ENCODE measurements at regions not wholly inside any gene's neighbourhood (a gene's known extent, or its start where the extent isn't known, plus 50 kb on each side); places are given as distances from the start of the nearest gene placed in this dataset.
"Not testable (repeated sequence)": the region's sequence is repeated elsewhere in the genome, so short reads cannot be mapped to it uniquely, and the experiment has no call there.

- peak overlapping the region in 1 of 21 experiments; percentile 51 for H3K27ac ChIP-seq
- H3K4me3 ChIP-seq: peak overlapping the region in 1 of 7 experiments; percentile 12
Measured at GRCh38 chr14:43369710-43370564, 1137.1 kb downstream of the FSCB start.

DNA sequence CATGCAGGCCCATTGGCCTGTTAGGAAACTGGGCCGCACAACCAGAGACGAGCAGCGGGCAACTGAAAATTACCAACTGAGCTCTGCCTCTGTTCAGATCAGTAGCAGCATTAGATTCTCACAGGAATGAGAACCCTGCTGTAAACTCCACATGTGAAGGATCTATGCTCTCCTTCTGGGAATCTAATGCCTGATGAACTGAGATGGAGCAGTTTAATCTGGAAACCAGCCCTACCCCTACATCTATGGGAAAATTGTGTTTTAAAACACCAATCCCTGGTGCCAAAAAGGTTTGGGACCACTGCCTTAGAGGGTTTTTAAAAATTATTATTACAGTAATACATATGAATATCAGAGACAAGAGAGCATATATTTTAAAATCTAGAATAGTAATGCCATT is 1144.5 kb downstream of the FSCB start:
- no peak overlapping the region for H3K4me3 ChIP-seq
- H3K27ac ChIP-seq: no peak overlapping the region

DNA sequence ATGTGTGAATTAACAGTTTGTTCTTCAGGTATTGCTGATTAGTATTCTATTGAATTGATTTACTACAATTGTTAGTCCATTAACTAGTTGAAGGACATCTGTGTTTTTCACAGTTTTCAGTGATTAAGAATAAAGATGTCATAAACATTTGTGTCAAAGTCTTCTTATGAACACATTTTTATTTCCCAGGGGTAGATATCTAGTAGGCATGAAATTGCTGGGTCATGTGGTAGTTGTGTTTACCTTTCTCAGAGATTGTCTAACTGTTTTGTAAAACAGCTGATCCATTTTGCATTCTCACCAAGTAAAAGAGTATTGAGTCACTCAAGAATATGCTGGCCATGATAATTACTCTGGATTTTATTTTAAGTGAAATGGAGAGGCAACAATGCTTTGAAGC is 1145.3 kb downstream of the FSCB start:
- Histone ChIP-seq H3K4me3 (no peak overlapping the region), H3K27ac (no peak overlapping the region)

DNA sequence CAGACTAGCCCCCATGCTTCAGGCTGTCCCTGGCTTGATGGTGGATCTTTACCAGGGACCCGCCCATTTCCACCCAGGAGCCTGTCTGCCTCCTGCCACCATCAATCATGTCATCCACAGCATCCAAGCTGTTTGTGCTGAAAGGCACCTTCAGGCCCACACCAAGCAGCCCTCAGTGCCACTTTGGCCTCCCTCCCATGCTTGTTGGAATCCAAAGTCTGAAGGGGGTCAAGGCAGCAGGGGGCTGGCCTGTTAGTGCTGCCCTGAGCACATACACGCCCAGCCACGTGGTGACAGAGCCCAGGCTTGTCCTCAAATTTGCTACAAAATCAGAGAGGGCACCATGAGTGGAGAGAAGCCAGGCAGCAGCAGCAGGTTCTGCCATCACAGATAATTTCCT is 1146.8 kb downstream of the FSCB start:
- H3K27ac ChIP-seq: no peak overlapping the region
- H3K4me3 ChIP-seq: no peak overlapping the region

- no peak overlapping the region for H3K27ac ChIP-seq
- no peak overlapping the region for H3K4me3 ChIP-seq
Measured at GRCh38 chr14:43359317-43359716, 1147.8 kb downstream of the FSCB start.

- no peak overlapping the region for H3K4me3 ChIP-seq
- no peak overlapping the region for H3K27ac ChIP-seq
Measured at GRCh38 chr14:43356979-43357545, 1150.0 kb downstream of the FSCB start.

DNA sequence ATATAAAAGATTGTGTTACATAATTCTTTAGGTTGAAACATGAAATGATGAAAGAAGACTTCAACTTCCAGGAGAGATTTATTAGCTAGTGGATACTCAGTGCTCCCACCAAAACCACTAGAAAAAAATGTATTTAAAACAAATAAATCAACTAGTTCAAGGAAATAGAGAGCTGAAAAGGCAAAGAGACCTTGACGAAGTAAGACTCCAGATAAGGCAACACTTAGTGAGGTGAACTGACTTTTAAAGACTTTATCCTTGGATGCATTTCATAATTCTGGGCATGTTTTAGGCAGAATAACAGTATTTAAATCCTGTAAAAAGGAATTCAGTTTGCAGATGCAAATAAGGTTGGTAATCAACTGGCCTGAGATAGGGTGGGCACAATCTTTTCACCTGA is 1150.7 kb downstream of the FSCB start:
- H3K27ac ChIP-seq: no peak overlapping the region
- H3K4me3 ChIP-seq: no peak overlapping the region

DNA sequence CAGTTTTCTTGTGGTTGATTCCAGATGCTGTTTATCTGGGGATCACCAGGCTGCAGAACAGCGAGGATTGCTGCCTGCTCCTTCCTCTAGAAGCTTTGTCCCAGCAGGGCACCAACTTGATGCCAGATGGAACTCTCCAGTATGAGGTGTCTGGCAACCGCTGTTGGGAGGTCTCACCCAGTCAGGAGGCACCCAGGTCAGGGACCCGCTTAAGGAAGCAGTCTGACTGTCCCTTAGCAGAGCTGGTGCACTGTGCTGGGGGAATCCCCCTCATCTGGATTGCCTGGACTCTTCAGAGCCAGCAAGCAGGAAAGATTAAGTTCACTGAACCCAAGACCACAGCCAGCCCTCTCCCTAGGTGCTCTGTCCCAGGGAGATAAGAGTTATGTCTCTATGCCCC is 1165.2 kb downstream of the FSCB start:
- Histone ChIP-seq H3K4me3 (no peak overlapping the region), H3K27ac (no peak overlapping the region)

GRCh38 chr14:43338713-43339112 is 1168.4 kb downstream of the FSCB start:
- Histone ChIP-seq H3K4me3 (no peak overlapping the region), H3K27ac (no peak overlapping the region)

DNA sequence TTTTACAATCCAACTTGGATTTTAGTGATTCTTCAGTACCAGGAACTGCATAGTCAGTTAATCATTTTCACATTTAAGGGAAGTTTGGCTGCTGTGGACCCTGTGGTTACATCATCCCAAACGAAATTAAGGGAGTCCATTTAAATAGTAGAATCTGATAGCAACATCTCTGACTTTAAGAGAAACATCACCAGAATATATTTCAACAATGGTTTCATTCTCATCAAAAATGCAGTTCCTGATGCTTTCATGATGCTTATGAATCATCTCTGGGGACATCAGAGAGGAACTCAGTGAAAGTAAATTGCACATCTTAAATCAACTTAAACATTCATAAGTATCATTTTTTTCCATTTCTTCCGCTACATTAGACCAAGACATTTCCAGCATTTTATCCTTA is 1170.7 kb downstream of the FSCB start:
- H3K4me3 ChIP-seq: no peak overlapping the region
- no peak overlapping the region for H3K27ac ChIP-seq

GRCh38 chr14:43326501-43327407 is 1180.3 kb downstream of the FSCB start:
- H3K27ac ChIP-seq, H3K4me3 ChIP-seq: not testable (repeated sequence)

DNA sequence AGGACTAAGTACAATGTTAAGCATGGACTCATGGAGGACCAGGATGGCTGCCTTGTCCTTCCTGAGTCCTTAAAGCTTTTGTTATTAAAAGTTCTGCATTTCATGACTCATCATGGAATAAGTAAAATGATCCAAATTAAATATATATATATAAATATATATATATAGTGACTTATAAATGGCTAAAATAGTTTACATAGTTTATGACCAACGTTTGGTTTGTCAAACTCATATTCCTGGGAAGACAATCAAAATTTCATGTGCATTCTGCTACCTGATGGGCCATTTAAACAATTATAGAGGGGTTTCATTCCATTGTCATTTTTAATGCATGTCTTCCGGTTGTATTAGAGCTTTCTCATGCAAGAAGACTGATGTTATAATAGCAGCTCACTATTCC is 1190.7 kb downstream of the FSCB start:
- H3K27ac ChIP-seq: no peak overlapping the region
- H3K4me3 ChIP-seq: no peak overlapping the region

- H3K4me3 ChIP-seq: no peak overlapping the region
- no peak overlapping the region for H3K27ac ChIP-seq
Measured at GRCh38 chr14:43313719-43314118, 1193.4 kb downstream of the FSCB start.

GRCh38 chr14:43308421-43309110 is 1198.5 kb downstream of the FSCB start:
- H3K4me3 ChIP-seq: no peak overlapping the region
- no peak overlapping the region for H3K27ac ChIP-seq

DNA sequence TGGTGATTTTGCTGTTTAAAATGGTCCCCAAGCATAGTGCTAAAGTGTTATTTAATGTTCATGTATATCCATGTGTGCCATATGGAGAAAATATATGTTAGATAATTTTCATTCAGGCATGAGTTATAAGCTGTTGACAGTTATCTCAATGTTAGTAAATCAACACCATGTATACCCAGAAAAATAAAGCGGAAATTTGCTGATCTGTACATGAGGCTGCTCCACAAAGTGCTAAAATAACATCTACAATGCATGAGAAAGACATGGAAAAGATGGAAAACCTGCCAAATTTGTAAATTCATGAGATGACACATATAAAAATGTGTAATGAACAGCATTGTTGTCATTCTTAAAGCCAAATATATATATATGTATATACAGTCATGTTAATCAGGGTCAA is 1199.2 kb downstream of the FSCB start:
- Histone ChIP-seq H3K27ac (no peak overlapping the region), H3K4me3 (no peak overlapping the region)

DNA sequence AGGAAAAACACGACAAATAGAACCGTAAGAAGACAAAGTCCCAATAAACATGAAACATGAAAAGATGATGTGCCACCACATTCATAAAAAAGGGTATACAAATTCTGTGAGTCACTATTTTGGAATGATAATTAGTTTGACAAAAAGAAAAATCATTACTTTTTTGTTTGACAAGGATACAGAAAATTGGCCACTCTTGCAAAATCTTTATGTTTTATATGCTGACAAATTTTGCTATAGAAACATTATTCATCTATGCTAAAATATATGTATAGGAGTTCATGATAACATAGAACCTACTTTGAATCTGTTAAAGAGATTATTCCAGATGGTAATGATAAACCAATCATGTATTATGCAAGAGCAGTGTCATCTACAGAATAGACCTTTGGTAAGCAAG is 1201.0 kb downstream of the FSCB start:
- Histone ChIP-seq H3K4me3 (no peak overlapping the region), H3K27ac (no peak overlapping the region)

DNA sequence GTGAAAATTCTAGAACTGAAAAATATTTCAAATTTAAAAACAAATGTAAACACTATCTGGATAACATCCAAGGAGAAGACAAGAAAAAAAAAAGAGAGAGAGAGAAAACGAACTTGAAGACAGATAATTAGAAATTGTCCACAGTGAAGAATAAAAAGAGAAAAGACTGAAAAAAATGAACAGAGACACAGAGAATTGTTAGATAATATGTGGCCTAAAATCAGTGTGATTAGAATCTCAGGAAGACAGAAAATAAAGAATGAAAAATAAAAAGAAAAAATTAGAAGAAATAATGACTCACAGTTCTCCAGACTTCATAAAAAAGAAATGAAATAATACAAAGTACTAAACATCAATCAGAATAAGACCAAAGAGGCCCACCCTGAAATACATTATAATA is 1209.3 kb downstream of the FSCB start:
- no peak overlapping the region for H3K4me3 ChIP-seq
- no peak overlapping the region for H3K27ac ChIP-seq

DNA sequence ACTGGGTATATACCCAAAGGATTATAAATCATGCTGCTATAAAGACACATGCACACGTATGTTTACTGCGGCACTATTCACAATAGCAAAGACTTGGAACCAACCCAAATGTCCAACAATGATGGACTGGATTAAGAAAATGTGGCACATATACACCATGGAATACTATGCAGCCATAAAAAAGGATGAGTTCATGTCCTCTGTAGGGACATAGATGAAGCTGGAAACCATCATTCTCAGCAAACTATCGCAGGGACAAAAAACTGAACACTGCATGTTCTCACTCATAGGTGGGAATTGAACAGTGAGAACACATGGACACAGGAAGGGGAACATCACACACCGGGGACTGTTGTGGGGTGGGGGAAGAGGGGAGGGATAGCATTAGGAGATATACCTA is 1211.0 kb downstream of the FSCB start:
- H3K4me3 ChIP-seq, H3K27ac ChIP-seq: not testable (repeated sequence)

DNA sequence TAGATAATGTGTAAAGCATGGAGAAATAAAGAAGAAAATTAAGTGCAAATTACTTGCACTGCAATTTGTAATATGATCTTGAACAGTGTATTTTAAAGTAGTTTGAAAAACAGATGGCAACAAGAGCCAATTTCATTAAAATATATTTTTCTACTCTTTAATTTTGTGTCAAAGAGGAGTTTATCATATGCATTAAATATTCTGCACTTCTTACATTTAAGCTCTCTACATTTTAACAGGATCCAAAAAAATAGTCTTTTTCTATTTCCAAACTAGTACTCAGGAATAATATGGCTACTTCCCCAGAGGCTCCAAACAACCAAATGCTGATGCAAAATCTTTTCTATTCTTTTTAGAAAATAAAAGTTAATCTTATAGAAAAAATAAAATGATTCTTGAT is 1221.5 kb downstream of the FSCB start:
- Histone ChIP-seq H3K27ac (no peak overlapping the region), H3K4me3 (no peak overlapping the region)

DNA sequence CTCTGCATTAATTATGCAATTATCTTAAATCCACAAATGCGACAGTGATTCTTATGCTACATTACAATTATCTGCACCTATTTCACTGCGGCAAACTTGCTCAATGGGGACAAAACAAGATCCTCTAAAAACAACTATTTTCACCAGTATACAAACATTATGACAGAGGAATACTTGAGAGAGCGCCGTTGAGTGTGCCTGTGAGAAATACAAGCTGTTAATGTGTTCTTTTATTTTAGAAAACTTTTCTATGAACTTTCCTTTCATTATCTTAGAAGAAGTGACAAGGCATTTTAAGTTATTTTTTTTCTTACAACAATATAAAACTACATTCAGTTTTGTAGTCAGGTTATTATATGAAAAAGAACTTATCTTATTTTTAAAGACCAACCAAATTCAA is 1247.0 kb downstream of the FSCB start:
- Histone ChIP-seq H3K27ac (no peak overlapping the region), H3K4me3 (no peak overlapping the region)
